ENCODE measurements at regions not wholly inside any gene's neighbourhood (a gene's known extent, or its start where the extent isn't known, plus 50 kb on each side); places are given as distances from the start of the nearest gene placed in this dataset.

- 78 to 95% (median 92%) methylated on average over 4 of the region's 4 CpGs for WGBS, 5 donors
- TF ChIP-seq POLR2AphosphoS5 (IDR thresholded peaks at IDR 0.05) (no peak), CTCF (IDR thresholded peaks at IDR 0.05 in 8 of 11, conservative IDR thresholded peaks at IDR 0.05 in 3 of 11) (no peak), POLR2A (IDR thresholded peaks at IDR 0.05) (no peak)
These were observed 296.3 kb upstream of the KLF3 start for GRCh38 chr4:38367642-38368174.

GRCh38 chr4:38368613-38369012 lies 295.4 kb upstream of the KLF3 start:
- WGBS, 5 donors = 58 to 87% (median 69%) methylated on average over 2 of the region's 2 CpGs
- H3K27ac ChIP-seq = no peak overlapping the region
- DNase-seq = no peak
- TF ChIP-seq POLR2AphosphoS5 (IDR thresholded peaks at IDR 0.05) (no peak), CTCF (IDR thresholded peaks at IDR 0.05 in 8 of 11, conservative IDR thresholded peaks at IDR 0.05 in 3 of 11) (no peak), POLR2A (IDR thresholded peaks at IDR 0.05) (no peak)
- intact Hi-C loops (cut with DNase I; ENCODE audit: low total_unique reads) = no loop called here
- H3K4me1 ChIP-seq = no peaks in the 10 kb centered on the region
- no peaks in the 10 kb centered on the region for H3K27me3 ChIP-seq (replicated peaks in 1 of 7)
- no peak overlapping the region for H3K4me3 ChIP-seq
- no peaks in the 10 kb centered on the region for H3K36me3 ChIP-seq
- peaks cover 0 to 7% (median 0%) of the 10 kb centered on the region in 8 donors for H3K9me3 ChIP-seq

More at GRCh38 chr4:38367642-38368174, 296.3 kb upstream of the KLF3 start:
- Histone ChIP-seq H3K27ac (no peak overlapping the region), H3K4me3 (no peak overlapping the region), H3K36me3 (no peaks in the 10 kb centered on the region), H3K4me1 (no peaks in the 10 kb centered on the region), H3K9me3 (peaks cover 0 to 6% (median 0%) of the 10 kb centered on the region in 8 donors), H3K27me3 (replicated peaks in 1 of 7) (no peaks in the 10 kb centered on the region)
- no peak for DNase-seq
- intact Hi-C loops (cut with DNase I; ENCODE audit: low total_unique reads) = no loop called here

- Histone ChIP-seq H3K36me3 (no peaks in the 10 kb centered on the region), H3K9me3 (peaks cover 0 to 7% (median 0%) of the 10 kb centered on the region in 8 donors), H3K27ac (no peak overlapping the region), H3K4me1 (no peaks in the 10 kb centered on the region), H3K4me3 (no peak overlapping the region), H3K27me3 (replicated peaks in 1 of 7) (no peaks in the 10 kb centered on the region)
- intact Hi-C loops (cut with DNase I; ENCODE audit: low total_unique reads) = no loop called here
- TF ChIP-seq CTCF (IDR thresholded peaks at IDR 0.05 in 8 of 11, conservative IDR thresholded peaks at IDR 0.05 in 3 of 11) = no peak
- no peak for TF ChIP-seq POLR2A (IDR thresholded peaks at IDR 0.05)
- TF ChIP-seq POLR2AphosphoS5 (IDR thresholded peaks at IDR 0.05) = no peak
- no peak for DNase-seq
These were observed 292.6 kb upstream of the KLF3 start for GRCh38 chr4:38371391-38371851.

DNA sequence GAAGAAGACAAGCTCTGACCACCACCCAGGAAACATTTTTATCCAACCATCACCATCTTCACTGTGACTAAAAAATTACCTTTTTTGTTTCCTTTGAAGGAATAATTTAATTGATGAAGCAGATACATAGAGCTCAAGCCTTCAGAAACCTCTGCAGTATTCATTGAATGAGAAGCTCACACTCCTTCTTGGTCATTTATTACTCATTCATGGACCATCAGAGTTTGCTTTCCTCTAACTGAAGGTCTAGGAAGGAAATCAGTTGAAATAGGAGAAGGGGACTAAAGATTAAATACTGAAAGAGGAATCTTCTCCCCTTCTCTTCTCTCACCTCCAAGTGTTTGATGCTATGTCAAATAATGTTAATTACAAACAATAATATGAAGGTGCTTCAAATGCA lies 290.6 kb upstream of the KLF3 start:
- H3K27ac ChIP-seq = no peak overlapping the region
- H3K9me3 ChIP-seq = peaks cover 0 to 7% (median 0%) of the 10 kb centered on the region in 8 donors
- TF ChIP-seq POLR2A (IDR thresholded peaks at IDR 0.05) = no peak
- no peak for TF ChIP-seq CTCF (IDR thresholded peaks at IDR 0.05 in 8 of 11, conservative IDR thresholded peaks at IDR 0.05 in 3 of 11)
- TF ChIP-seq POLR2AphosphoS5 (IDR thresholded peaks at IDR 0.05) = no peak
- H3K4me3 ChIP-seq = no peak overlapping the region
- intact Hi-C loops (cut with DNase I; ENCODE audit: low total_unique reads) = no loop called here
- no peaks in the 10 kb centered on the region for H3K36me3 ChIP-seq
- H3K4me1 ChIP-seq = no peaks in the 10 kb centered on the region
- DNase-seq = no peak
- no peaks in the 10 kb centered on the region for H3K27me3 ChIP-seq (replicated peaks in 1 of 7)

Measured in spleen (tissue), 11 donors.